Stimulated activated CD4-positive, alpha-beta T cell treated with anti-CD3 and anti-CD28 coated beads, Interleukin-12 subunit alpha, Interleukin-12 subunit beta, amount 100 ng/mL, for 24 hours (primary cell): ENCODE measurements at regions not wholly inside any gene's neighbourhood (a gene's known extent, or its start where the extent isn't known, plus 50 kb on each side); places are given as distances from the start of the nearest gene placed in this dataset.
"Not testable (repeated sequence)": the region's sequence is repeated elsewhere in the genome, so short reads cannot be mapped to it uniquely, and the experiment has no call there.

ENCODE experiments used
- DNase-seq, 2 experiments: peaks; one replicate each; pipeline ENCODE4 v3.0.0-alpha.2; 2020; ENCODE audit warnings: low read depth in 2 of 2

DNA sequence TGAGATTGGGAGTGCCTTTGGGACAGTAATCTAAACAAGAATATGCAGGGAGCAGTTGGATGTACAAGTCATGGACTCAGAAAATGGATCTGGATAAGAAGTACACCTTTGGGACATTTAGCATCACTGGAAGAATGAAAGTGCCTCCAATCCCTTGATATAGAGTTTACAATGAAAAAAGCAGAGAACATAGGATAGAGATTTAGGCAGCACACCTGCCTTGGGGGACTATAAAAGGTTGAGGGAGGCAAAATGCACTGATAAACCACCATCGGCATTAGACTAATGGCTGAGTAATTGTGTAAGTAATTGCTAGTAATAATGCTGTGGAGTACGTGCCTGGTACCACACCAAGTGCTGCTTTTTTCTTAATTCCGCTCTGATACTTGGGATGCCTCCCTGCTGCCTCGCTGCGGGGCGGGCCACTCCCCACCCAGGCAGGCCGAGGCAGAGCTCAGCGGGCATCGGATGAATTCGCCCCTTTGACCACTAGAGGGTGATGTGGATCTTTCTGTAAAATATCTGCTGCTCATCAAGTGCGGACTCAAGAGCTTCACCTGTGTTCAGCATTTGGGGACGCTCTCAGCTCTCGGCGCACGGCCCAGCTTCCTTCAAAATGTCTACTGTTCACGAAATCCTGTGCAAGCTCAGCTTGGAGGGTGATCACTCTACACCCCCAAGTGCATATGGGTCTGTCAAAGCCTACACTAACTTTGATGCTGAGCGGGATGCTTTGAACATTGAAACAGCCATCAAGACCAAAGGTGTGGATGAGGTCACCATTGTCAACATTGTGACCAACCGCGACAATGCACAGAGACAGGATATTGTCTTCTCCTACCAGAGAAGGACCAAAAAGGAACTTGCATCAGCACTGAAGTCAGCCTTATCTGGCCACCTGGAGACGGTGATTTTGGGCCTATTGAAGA, 99.9 kb downstream of the ANKRD18B start:
- peak; percentile 40 to 59 for DNase-seq

DNA sequence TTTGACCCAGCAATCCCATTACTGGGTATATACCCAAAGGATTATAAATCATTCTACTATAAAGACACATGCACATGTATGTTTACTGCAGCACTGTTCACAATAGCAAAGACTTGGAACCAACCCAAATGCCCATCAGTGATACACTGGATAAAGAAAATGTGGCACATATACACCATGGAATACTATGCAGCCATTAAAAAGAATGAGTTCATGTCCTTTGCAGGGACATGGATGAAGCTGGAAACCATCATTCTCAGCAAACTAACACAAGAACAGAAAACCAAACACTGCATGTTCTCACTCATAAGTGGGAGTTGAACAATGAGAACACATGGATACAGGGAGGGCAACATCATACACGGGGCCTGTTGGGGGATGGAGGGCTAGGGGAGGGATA, 104.3 kb downstream of the ANKRD18B start:
- DNase-seq = not testable (repeated sequence)

DNA sequence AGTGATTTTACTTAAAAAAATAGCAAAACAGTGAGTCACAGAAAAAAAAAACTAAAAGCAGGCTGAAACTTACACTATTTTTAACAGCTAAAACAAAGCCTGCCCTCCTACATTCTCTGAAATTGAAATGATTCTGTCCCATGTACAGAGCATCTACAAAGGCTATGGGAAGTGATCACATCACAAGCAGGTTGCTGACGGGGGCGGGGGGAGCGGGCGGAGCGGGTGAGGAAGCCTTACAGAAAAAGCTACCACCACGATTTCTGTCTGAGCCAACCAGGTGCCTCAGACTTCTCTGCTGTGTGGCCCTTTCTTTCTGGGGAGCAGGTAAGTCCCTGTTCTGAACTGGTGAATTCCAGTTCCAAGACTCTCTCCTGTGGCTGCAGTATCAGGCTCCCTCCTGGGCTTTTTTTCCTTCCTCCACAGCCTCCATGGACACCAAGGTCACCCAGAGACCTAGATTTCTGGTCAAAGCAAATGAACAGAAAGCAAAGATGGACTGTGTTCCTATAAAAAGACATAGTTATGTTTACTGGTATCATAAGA, 104.9 kb downstream of the ANKRD18B start:
- DNase-seq = no peak

DNA sequence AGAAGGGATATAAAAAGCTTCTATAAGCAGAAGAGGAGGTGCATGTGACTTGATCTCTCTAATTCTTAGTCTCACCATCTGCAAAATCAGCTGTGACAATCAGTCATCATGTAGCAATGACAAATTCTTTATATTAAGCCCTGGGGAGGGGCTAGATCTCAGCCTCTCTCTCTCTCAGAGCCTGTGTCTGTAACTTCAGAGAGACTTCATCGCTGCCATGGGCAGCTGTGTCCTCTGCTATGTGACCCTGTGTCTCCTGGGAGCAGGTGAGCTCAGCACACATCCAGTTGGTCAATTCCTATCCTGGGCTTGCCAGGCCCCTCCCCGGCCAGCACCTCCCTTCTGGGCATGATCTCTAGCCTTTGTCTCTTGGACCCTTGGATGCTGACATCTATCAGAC, 109.6 kb downstream of the ANKRD18B start:
- DNase-seq = no peak

DNA sequence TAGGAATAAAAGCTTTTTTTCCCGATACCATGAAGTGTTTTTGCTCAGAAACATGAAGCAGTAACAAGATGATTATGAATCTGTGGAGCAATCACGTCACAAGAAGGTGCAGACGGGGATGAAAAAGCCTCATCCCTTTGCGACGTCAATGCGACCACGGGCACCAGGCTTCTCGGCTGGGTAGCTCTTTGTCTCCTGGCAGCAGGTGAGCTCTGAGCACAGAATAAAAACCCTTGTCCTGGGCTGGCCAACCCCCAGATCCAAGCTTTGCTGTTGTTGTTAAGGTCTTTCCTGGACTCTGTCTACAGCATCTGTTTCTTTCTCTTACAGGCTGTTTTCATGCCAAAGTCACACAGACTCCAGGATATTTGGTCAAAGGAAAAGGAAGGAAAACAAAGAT, 113.8 kb downstream of the ANKRD18B start:
- DNase-seq = no peak

DNA sequence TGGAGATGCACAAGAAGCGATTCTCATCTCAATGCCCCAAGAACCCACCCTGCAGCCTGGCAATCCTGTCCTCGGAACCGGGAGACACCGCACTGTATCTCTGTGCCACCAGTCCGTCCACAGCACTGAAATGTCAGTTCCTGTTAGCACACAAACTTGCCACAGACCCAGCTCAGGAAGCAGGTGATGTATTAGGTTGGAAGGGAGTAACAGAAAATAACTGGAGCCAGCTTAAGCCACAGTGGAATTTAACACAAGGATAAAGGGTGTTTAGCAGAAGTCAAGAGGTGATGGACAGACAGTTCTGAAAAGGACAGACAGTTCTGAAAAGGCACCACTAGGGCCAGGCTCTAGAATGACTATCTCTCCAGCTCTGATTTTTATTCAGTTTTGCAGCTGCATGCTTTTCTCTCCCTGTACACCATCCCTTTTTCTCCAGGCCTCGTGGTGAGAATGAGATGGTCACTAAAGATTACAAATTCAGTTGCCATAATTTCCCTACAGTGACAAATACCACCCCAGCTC, 114.4 kb downstream of the ANKRD18B start:
- DNase-seq = no peak

DNA sequence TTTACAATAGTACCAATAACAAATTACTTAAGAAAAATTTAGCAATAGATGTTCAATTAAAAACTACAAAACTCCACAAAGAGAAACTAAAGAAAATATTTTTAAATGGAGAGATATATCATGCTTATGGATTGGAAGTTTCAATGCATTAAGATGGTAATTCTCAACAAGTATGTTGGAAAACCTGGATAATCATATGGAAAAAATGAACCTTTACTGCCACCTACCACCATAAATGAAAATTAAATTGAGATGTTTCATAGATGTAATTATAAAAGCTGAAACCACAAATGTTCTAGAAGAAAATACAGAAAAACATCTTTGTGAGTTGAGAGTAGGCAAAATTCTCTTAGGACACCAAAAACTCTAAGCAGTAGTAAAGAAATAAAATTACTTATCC, 121.7 kb downstream of the ANKRD18B start:
- DNase-seq = no peak

DNA sequence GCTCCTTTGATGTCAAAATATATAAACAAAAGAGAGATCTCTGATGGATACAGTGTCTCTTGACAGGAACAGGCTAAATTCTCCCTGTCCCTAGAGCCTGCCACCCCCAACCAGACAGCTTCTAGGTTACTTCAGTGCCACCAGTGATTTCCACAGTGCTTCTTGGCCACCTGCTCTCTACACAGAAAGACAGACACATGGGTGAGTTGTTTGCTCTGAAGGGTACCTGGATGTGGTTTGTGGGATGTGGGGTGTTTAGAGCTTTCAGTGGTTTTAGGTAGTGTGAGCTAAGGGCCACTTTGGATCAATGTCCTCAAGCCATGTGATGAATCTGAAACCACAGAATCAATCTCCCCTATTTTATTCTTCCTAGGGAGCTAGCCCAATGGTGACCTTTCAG, 125.4 kb downstream of the ANKRD18B start:
- no peak for DNase-seq

DNA sequence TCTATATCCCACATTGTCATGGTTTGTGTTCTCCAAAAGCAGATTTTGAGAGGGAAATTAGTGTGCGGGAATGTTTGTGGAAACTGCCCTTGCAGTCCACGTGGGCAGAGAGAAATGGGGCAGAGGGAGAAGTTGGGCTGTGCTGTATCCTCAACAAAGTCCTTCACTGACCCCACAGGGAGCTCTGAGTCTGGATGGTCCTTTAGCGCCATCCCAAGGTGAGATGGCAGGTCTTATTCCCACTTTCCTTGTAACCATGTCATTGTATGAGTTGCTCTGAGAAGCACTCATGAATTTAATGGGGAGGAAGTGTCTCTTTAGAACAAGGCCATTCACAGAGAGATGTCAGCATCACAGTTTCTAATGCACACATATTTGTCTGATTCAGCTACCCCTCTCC, 127.1 kb downstream of the ANKRD18B start:
- DNase-seq = no peak

DNA sequence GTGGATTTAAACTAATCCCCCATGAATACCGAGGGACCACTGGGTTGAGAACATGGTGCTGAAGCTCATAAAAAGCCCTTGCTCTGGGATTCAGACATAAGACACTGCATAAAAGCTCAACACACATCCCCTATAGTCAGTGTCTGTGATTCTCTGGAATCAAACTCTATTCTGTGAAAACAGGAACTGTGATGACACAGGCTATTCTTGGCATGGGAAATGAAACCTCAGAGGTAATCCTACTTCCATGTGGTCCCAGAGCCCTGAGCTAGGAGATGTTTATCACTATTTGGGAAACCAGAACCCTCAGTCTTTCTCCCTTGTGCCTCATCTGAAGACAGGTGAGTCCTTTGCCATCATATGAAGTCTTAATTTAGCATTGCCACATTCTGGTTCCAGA, 135.4 kb upstream of the PRSS3 start:
- no peak for DNase-seq

DNA sequence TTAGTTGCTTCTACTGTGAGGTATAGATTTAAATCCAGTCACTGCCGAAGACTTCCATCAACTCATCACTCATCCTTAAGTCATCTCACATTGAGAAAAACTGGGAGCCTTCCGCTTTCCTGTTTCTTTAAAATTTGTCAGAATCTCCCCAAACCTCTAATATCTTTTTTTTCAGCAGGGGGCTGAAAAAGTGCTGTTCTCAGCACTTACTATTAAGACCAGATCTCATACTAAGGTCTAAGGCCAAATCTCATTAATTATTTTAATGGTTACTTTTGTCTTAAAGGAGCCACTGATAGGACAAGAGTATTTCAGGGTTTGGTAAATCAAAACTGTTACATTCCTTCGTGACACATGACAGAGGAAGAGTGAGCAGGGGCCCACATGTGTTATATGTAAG, 134.6 kb upstream of the PRSS3 start:
- no peak for DNase-seq

DNA sequence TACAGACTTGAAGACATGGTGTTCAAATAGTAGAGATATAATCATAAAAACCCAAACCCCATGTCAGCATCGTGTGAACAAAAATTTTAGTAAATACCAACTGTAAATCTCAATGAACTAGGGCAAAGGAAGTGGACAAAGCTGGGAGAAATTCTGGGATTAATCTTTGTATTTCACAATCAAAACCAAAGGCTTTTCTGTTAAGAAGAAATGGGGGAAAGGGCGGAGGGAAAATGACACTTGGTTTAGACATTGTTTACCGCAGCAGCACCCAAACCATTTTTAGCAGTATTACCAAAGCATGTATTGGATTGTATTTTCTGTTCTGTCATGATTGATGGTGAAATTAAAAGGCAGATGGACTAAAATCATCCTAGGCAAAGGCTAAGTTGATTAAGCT, 134.2 kb upstream of the PRSS3 start:
- no peak for DNase-seq

DNA sequence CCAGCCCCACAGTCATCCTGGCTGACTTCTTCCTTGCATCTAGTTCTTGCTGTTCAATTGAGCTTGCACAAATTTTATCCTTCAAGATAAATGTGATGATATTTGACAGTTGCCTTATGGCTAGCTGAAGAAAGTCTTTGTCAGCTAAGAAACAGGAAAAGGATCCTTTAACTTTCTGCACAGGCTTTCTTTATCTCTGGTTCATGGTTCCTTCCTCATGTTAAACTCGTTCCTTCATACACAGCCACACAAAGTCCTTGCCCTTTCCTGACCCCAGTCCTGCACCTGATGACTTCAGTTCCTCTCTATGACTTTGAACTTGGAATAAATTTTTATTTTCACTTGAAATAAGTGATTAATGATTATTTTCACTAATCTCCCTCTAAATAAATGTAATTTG, 132.5 kb upstream of the PRSS3 start:
- no peak for DNase-seq

DNA sequence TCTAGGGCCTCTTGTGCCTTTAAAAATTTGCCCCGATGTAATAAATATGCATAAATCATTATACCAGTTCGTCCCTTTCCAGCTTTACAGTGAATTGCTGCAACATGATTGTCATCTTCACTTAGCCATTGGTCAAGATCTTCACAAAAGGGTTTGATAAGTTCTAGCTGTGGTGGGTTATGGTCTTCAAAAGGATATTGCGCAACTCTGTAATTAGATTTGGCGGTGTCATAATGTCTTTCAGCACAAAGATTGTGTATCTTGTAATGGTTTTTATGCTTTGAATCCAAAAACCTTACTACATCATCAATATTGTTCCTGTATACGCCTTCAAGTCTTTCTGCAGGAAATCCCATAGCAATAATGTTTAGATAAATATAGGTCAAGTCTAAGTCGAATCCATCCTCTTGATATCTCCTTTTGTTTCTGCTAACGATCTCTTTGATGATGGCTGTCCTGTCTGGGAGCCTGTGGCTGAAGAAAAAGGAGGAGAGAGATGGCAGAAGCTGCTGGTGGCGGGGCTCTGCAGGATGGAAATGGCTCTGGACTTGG, 119.1 kb upstream of the PRSS3 start:
- not testable (repeated sequence) for DNase-seq

DNA sequence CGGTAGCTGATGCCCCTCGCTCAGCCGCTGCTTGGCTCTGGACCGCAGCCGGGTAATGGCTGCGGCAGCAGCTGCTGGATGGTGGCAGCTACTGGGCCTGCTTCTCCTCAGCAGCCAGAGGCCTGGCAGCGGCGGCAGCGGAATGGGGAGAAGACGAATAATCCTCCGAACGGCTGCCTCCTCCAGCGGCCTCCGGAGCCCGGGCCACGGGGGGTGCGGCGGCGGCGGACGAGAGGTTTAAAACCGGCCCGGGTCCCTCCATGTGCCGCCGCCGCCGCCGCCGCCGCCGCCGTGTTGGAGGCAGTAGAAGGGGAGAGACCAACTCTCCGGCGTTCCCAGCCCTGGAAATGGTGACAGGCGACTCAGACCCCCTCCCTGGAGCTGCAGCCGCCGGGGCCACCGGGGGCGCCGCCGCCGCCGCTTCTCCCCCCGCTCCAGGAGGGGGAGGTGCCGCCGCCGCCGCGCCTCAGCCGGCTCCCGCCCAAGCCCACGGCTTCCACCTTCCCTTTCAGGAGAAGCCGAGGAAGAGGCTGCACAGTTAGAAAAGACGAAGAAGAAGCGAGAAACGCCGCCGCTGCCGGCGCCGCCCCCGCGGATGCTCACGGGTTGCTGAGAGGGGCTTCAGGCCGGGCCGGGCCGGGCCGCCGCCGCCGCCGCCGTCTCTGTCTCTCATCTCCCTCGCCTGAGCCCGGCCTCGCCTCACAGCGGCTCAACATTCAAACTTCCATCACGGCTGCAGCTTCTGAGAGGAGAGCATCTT, 118.4 kb upstream of the PRSS3 start:
- peak in 1 of 2 experiments; percentile 3 for DNase-seq

DNA sequence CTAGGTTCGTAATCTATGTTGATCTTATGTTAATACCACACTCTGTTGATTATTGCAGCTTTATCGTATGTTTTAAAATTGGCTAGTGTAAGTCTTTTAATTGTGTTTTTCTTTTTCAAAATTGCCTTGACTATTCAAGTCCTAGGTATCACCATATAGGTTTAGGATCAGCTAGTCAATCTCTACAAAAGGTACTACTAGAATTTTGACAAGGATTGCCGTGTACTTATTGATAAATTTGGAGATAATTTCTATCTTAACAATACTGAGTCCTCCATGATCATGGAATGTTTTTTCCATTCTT, 117.9 kb upstream of the PRSS3 start:
- no peak for DNase-seq

DNA sequence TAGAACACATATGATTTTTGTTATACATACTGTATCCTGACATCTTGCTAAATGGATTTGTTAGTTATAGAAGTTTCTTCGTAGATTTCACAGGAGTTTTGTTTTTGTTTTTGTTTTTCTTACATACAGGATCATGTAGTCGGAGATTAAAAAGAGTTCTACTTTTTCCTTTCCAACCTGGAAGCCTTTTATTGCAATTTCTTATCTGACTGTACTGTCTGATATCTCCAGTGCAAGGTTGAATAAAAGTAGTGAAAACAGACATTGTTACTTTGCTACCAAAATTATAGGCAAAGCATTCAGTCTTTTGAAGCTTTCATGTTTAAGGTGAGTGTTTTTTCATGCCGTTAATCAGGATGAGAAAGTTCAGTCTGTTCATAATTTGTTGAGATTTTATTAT, 117.4 kb upstream of the PRSS3 start:
- DNase-seq = no peak

DNA sequence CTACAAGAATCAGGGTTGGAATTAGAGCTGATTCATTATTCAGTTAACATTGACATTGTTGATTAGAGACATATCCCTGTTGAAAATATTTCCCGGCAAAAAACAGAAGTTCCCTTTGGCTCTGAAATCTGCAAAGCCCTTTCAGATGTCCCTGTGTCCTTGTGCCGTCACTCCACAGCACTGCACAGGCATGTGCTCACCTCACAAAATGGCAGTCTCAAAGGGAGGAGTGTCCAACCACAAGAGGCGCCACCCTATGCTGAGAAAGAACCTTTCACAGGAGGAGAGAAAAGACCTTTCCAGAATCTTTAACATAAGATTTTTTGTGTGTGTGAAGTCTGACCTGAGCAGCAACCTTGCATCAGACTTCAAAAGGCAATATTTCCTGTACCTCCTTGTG, 112.8 kb upstream of the PRSS3 start:
- DNase-seq = no peak

DNA sequence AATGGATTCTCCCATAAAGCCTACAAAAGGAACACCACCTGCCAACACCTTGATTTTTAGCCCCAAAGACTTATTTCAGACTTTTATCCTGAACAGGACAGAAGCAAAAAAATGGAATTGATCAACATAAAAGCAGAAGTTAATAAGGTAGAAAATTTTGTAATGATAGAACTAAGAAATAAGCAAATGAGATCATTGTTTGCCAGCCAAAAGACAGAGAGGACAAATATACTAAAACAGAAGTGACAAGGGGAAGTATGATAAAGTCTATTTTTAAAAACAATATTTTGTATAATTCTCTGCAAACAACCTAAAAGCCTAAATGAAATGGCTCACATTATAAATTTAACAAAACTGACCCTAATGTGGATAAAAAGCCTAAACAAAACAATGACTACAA, 110.5 kb upstream of the PRSS3 start:
- no peak for DNase-seq

DNA sequence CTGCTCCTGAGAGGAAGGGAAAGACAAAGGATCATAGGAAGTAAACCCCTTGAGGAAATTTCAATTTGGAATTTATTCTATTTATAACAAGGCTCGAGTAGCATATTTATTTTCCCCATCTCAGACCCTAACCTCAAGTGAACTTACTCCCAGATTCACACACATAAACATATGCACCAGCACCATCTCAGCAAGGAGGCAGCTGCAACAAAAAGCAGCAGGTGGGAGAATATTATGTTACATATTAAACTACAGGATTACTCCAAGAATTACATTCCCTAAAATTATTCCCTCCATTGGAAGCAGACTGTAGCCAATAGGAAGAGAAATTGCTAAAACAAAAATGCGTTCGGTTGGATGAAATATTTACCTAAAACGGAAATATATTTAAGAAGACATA, 108.4 kb upstream of the PRSS3 start:
- no peak for DNase-seq

DNA sequence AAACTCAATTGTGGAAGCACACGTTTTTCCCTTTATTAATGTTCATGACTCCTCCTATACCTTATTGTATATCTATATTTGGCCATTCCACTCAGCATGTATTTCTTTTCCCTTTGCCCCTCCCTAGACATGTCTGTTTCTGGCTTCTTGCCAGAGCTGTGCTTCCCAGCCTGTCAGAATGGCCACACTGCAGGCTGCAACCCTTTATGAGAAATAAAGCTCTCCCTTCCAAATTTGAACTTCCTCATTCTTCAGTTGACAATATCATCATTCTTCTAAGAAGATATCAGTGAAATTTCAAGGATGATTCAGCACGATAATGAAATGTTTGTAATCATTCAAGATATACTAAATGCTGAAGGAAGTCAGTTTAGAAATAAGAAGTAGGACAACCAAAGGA, 107.6 kb upstream of the PRSS3 start:
- no peak for DNase-seq

DNA sequence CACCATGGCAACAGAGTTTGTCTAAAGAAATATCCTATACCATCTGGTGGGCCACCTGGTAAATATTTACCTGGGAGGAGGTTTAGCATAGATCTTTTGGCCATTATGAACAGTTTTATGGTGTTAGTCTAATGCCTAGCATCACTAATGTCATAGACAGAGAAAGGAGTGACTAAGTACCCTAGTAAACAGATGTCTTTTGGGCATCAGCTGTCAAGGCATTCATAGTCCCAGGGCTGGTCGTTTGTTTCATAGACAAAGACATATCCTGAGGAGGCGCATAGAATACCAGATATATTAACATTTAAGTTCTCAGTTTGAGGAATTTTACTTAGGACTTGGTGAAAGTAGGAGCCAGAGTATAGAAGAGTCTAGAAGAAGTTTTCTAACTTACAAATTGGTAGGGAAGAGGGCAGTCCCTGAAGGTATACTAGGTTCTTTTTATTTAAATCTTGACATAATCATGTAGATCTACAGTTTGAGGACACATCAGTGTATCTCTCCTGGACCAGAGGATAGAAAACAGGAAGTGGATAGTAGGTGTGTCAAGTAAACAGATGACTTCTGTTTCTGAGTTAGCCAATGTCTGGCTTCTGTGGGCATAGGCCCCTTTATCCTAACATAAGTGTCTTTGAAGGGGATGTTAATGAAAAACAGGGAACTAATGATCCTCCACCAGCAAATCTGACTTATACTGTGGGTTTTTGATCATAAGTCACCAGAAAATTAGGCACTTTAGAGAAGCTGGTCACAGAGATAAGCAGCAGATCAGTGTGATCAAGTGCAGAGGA, 105.0 kb upstream of the PRSS3 start:
- no peak for DNase-seq
